GM23338 (cell line): ENCODE measurements at regions not wholly inside any gene's neighbourhood (a gene's known extent, or its start where the extent isn't known, plus 50 kb on each side); places are given as distances from the start of the nearest gene placed in this dataset.

Experiments used
- ATAC-seq: fragments of 200-7000 bp; cut with Tn5 transposase; 3 replicates; pipeline ENCODE4 v1.9.1; 2020
- DNase-seq: peaks from one replicate; pipeline ENCODE4 v3.0.0-alpha.2; 2015; ENCODE audit warnings: low spot score
- H2AFZ ChIP-seq: fragments of 200-600 bp; sonication (generic); 2 replicates; pipeline ENCODE4 v1.8.0; 2016; ENCODE audit warnings: antibody characterized with exemption, mild to moderate bottlenecking, moderate library complexity
- H3F3A ChIP-seq: fragments of 200-600 bp; sonication (generic); replicated peaks from 2 replicates; pipeline ENCODE4 v1.8.0; 2017; ENCODE audit warnings: antibody characterized with exemption, mixed run types, low read depth
- H3K27ac ChIP-seq: fragments of 200-600 bp; sonication (generic); 2 replicates; pipeline ENCODE4 v1.6.1; 2016; ENCODE audit warnings: low read depth
- H3K27me3 ChIP-seq: fragments of 200-600 bp; sonication (generic); 2 replicates; pipeline ENCODE4 v1.8.0; 2016; ENCODE audit warnings: mild to moderate bottlenecking, mixed run types, moderate library complexity; ENCODE audit not compliant: insufficient read depth
- H3K36me3 ChIP-seq: fragments of 200-600 bp; sonication (generic); 2 replicates; pipeline ENCODE4 v1.8.0; 2016; ENCODE audit warnings: mild to moderate bottlenecking; ENCODE audit not compliant: insufficient read depth
- H3K4me1 ChIP-seq: fragments of 200-600 bp; sonication (generic); 2 replicates; pipeline ENCODE4 v1.8.0; 2016; ENCODE audit warnings: mild to moderate bottlenecking, moderate library complexity; ENCODE audit not compliant: insufficient read depth
- H3K4me2 ChIP-seq: fragments of 200-600 bp; sonication (generic); 2 replicates; pipeline ENCODE4 v1.7.1; 2017; ENCODE audit warnings: mixed run types
- H3K4me3 ChIP-seq: fragments of 200-600 bp; sonication (generic); 2 replicates; pipeline ENCODE4 v1.6.1; 2016; ENCODE audit warnings: mixed run types
- H3K79me2 ChIP-seq: fragments of 200-600 bp; sonication (generic); replicated peaks from 2 replicates; pipeline ENCODE4 v1.8.0; 2017; ENCODE audit warnings: mild to moderate bottlenecking; ENCODE audit not compliant: insufficient read depth
- H3K9me2 ChIP-seq: fragments of 200-600 bp; sonication (generic); 2 replicates; pipeline ENCODE4 v1.8.0; 2017; ENCODE audit not compliant: insufficient read depth
- H4K20me1 ChIP-seq: fragments of 200-600 bp; sonication (generic); replicated peaks from 2 replicates; pipeline ENCODE4 v1.8.0; 2017; ENCODE audit warnings: mild to moderate bottlenecking; ENCODE audit not compliant: insufficient read depth
- H3K27ac Mint-ChIP-seq: 2 replicates; pipeline ENCODE4 v1.8.0; 2020; ENCODE audit warnings: inconsistent platforms, mild to moderate bottlenecking, moderate library complexity, mixed read lengths
- H3K27me3 Mint-ChIP-seq: 3 replicates; pipeline ENCODE4 v1.8.0; 2022; ENCODE audit warnings: low read depth, mild to moderate bottlenecking, moderate library complexity, mixed read lengths, inconsistent platforms; ENCODE audit not compliant: insufficient read depth, poor library complexity
- H3K36me3 Mint-ChIP-seq: 3 replicates; pipeline ENCODE4 v1.8.0; 2021; ENCODE audit warnings: low read depth, mild to moderate bottlenecking, inconsistent platforms, moderate library complexity, mixed read lengths
- H3K4me1 Mint-ChIP-seq: 3 replicates; pipeline ENCODE4 v1.8.0; 2020; ENCODE audit warnings: mild to moderate bottlenecking, inconsistent platforms, mixed read lengths
- H3K4me3 Mint-ChIP-seq: 3 replicates; pipeline ENCODE4 v1.8.0; 2021; ENCODE audit warnings: moderate library complexity, mild to moderate bottlenecking, inconsistent platforms, mixed read lengths
- H3K9me3 Mint-ChIP-seq: 3 replicates; pipeline ENCODE4 v1.8.0; 2020; ENCODE audit warnings: moderate library complexity, mild to moderate bottlenecking, inconsistent platforms, mixed read lengths
- CREB1 ChIP-seq: fragments of 250-450 bp; sonication (Bioruptor Pico); IDR thresholded peaks from 2 replicates; pipeline ENCODE4 v1.5.0; 2020; ENCODE audit warnings: low read depth, mild to moderate bottlenecking, moderate library complexity
- CTCF ChIP-seq, 2 experiments: fragments of 200-600 bp in 1 of 2; sonication (generic) in 1 of 2; conservative IDR thresholded peaks; 2 replicates each; pipeline versions ENCODE4 v1.5.1 to v1.6.1; 2016 to 2017; ENCODE audit warnings: antibody characterized with exemption in 2 of 2, low read depth in 2 of 2, mild to moderate bottlenecking in 2 of 2, moderate library complexity in 1 of 2
- EZH2phosphoT487 ChIP-seq: fragments of 200-600 bp; sonication (generic); IDR thresholded peaks from one replicate; pipeline ENCODE4 v1.8.1; 2018; ENCODE audit warnings: antibody characterized with exemption; ENCODE audit not compliant: unreplicated experiment
- NANOG ChIP-seq: IDR thresholded peaks from 2 replicates; pipeline ENCODE4 v1.6.1; 2016; ENCODE audit warnings: antibody characterized with exemption, borderline replicate concordance
- TF ChIP-seq, protein P1 (sequence below): IDR thresholded peaks from 2 replicates; pipeline ENCODE4 v1.6.1; 2016; ENCODE audit warnings: antibody characterized with exemption
- TF ChIP-seq, protein P2 (sequence below): fragments of 250-450 bp; sonication (Bioruptor Pico); IDR thresholded peaks from 2 replicates; pipeline ENCODE4 v1.5.0; 2020; ENCODE audit warnings: mild to moderate bottlenecking, moderate library complexity
- TF ChIP-seq, protein P3 (sequence below): IDR thresholded peaks from one replicate; pipeline ENCODE4 v1.6.1; 2018; ENCODE audit warnings: antibody characterized with exemption; ENCODE audit not compliant: unreplicated experiment

DNA sequence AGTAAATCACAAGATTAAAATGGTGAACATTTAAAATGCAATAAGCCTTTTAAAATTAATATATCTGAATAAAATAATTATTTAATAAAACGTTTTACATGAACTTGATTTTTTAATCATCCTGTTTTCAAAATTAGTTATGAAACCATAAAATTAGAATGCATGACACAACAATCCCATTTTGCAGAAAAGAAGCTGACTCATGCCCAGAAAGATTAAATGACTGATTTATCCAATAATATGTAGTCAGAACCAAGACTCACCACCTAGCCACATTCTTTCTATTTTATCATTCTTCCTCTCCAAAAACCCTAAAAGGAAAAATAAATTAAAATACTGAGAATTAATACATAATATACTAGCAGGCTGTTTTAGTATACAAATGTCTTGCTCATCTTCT is 83.0 kb upstream of the LGR5 start:
- DNase-seq (no peak), ATAC-seq (no peak)
- Histone ChIP-seq H3K4me1 (no peaks in the 10 kb centered on the region), H3K27ac (no peak overlapping the region), H3K4me3 (no peak overlapping the region), H3F3A (no peaks in the 10 kb centered on the region), H2AFZ (no peak overlapping the region), H3K9me2 (no peaks in the 10 kb centered on the region), H3K36me3 (0 out of 2 replicates have a peak, but pooled peaks cover 5% of the 10 kb centered on the region), H3K4me2 (no peak overlapping the region), H4K20me1 (no peaks in the 10 kb centered on the region), H3K27me3 (no peaks in the 10 kb centered on the region), H3K79me2 (no peaks in the 10 kb centered on the region)
- H3K4me1 Mint-ChIP-seq, result no peaks in the 10 kb centered on the region
- no peak overlapping the region for H3K27ac Mint-ChIP-seq
- H3K36me3 Mint-ChIP-seq, result peaks cover 4% of the 10 kb centered on the region; the same call in 1 of the 3 replicates
- H3K9me3 Mint-ChIP-seq, result peaks cover 16% of the 10 kb centered on the region
- H3K4me3 Mint-ChIP-seq, result no peak overlapping the region
- TF ChIP-seq CTCF (conservative IDR thresholded peaks at IDR 0.05; ENCODE audit: low read depth in 2 of 2) (no peak), EZH2phosphoT487 (no peak), NANOG (no peak), CREB1 (CRISPR knock-in tag) (no peak)
- TF ChIP-seq, protein P1, sequence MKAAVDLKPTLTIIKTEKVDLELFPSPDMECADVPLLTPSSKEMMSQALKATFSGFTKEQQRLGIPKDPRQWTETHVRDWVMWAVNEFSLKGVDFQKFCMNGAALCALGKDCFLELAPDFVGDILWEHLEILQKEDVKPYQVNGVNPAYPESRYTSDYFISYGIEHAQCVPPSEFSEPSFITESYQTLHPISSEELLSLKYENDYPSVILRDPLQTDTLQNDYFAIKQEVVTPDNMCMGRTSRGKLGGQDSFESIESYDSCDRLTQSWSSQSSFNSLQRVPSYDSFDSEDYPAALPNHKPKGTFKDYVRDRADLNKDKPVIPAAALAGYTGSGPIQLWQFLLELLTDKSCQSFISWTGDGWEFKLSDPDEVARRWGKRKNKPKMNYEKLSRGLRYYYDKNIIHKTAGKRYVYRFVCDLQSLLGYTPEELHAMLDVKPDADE, result no peak
- TF ChIP-seq, protein P2, sequence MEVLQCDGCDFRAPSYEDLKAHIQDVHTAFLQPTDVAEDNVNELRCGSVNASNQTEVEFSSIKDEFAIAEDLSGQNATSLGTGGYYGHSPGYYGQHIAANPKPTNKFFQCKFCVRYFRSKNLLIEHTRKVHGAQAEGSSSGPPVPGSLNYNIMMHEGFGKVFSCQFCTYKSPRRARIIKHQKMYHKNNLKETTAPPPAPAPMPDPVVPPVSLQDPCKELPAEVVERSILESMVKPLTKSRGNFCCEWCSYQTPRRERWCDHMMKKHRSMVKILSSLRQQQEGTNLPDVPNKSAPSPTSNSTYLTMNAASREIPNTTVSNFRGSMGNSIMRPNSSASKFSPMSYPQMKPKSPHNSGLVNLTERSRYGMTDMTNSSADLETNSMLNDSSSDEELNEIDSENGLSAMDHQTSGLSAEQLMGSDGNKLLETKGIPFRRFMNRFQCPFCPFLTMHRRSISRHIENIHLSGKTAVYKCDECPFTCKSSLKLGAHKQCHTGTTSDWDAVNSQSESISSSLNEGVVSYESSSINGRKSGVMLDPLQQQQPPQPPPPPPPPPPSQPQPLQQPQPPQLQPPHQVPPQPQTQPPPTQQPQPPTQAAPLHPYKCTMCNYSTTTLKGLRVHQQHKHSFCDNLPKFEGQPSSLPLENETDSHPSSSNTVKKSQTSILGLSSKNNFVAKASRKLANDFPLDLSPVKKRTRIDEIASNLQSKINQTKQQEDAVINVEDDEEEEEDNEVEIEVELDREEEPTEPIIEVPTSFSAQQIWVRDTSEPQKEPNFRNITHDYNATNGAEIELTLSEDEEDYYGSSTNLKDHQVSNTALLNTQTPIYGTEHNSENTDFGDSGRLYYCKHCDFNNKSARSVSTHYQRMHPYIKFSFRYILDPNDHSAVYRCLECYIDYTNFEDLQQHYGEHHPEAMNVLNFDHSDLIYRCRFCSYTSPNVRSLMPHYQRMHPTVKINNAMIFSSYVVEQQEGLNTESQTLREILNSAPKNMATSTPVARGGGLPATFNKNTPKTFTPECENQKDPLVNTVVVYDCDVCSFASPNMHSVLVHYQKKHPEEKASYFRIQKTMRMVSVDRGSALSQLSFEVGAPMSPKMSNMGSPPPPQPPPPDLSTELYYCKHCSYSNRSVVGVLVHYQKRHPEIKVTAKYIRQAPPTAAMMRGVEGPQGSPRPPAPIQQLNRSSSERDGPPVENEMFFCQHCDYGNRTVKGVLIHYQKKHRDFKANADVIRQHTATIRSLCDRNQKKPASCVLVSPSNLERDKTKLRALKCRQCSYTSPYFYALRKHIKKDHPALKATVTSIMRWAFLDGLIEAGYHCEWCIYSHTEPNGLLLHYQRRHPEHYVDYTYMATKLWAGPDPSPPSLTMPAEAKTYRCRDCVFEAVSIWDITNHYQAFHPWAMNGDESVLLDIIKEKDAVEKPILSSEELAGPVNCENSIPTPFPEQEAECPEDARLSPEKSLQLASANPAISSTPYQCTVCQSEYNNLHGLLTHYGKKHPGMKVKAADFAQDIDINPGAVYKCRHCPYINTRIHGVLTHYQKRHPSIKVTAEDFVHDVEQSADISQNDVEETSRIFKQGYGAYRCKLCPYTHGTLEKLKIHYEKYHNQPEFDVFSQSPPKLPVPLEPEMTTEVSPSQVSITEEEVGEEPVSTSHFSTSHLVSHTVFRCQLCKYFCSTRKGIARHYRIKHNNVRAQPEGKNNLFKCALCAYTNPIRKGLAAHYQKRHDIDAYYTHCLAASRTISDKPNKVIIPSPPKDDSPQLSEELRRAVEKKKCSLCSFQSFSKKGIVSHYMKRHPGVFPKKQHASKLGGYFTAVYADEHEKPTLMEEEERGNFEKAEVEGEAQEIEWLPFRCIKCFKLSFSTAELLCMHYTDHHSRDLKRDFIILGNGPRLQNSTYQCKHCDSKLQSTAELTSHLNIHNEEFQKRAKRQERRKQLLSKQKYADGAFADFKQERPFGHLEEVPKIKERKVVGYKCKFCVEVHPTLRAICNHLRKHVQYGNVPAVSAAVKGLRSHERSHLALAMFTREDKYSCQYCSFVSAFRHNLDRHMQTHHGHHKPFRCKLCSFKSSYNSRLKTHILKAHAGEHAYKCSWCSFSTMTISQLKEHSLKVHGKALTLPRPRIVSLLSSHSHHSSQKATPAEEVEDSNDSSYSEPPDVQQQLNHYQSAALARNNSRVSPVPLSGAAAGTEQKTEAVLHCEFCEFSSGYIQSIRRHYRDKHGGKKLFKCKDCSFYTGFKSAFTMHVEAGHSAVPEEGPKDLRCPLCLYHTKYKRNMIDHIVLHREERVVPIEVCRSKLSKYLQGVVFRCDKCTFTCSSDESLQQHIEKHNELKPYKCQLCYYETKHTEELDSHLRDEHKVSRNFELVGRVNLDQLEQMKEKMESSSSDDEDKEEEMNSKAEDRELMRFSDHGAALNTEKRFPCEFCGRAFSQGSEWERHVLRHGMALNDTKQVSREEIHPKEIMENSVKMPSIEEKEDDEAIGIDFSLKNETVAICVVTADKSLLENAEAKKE (CRISPR knock-in tag), result no peak
- TF ChIP-seq, protein P3, sequence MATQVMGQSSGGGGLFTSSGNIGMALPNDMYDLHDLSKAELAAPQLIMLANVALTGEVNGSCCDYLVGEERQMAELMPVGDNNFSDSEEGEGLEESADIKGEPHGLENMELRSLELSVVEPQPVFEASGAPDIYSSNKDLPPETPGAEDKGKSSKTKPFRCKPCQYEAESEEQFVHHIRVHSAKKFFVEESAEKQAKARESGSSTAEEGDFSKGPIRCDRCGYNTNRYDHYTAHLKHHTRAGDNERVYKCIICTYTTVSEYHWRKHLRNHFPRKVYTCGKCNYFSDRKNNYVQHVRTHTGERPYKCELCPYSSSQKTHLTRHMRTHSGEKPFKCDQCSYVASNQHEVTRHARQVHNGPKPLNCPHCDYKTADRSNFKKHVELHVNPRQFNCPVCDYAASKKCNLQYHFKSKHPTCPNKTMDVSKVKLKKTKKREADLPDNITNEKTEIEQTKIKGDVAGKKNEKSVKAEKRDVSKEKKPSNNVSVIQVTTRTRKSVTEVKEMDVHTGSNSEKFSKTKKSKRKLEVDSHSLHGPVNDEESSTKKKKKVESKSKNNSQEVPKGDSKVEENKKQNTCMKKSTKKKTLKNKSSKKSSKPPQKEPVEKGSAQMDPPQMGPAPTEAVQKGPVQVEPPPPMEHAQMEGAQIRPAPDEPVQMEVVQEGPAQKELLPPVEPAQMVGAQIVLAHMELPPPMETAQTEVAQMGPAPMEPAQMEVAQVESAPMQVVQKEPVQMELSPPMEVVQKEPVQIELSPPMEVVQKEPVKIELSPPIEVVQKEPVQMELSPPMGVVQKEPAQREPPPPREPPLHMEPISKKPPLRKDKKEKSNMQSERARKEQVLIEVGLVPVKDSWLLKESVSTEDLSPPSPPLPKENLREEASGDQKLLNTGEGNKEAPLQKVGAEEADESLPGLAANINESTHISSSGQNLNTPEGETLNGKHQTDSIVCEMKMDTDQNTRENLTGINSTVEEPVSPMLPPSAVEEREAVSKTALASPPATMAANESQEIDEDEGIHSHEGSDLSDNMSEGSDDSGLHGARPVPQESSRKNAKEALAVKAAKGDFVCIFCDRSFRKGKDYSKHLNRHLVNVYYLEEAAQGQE, result no peak
- no peaks in the 10 kb centered on the region for H3K27me3 Mint-ChIP-seq
